Small intestine (tissue), 7 donors: ENCODE measurements at regions not wholly inside any gene's neighbourhood (a gene's known extent, or its start where the extent isn't known, plus 50 kb on each side); places are given as distances from the start of the nearest gene placed in this dataset.

Source experiments
- DNase-seq, 2 donors: peaks; one replicate each; pipeline versions ENCODE4 v3.0.0 to v3.0.0-alpha.2; 2013
- FAIRE-seq: peaks from 2 replicates; lab custom pipeline; 2012; peaks lifted over from hg19 to GRCh38; lab: Jason Lieb, UNC
- H3K27ac ChIP-seq, 3 donors: one replicate each; pipeline ENCODE4 v1.5.1; 2013; ENCODE audit warnings: low read length in 2 of 3, mild to moderate bottlenecking in 2 of 3, control low read depth in 1 of 3, inconsistent platforms in 1 of 3, low read depth in 1 of 3, moderate library complexity in 1 of 3
- H3K27me3 ChIP-seq, 3 donors: one replicate each; pipeline ENCODE4 v1.6.1; 2013; ENCODE audit warnings: low read length in 3 of 3, inconsistent platforms in 1 of 3; ENCODE audit not compliant: control insufficient read depth in 3 of 3, insufficient read depth in 3 of 3
- H3K36me3 ChIP-seq, 3 donors: one replicate each; pipeline ENCODE4 v1.6.1; 2013; ENCODE audit warnings: low read length in 3 of 3, inconsistent platforms in 1 of 3, low read depth in 1 of 3, mild to moderate bottlenecking in 1 of 3, moderate library complexity in 1 of 3; ENCODE audit not compliant: control insufficient read depth in 3 of 3, insufficient read depth in 2 of 3
- H3K4me1 ChIP-seq, 3 donors: one replicate each; pipeline ENCODE4 v1.6.1; 2013; ENCODE audit warnings: low read length in 2 of 3, inconsistent platforms in 1 of 3, low read depth in 1 of 3, mild to moderate bottlenecking in 1 of 3, moderate library complexity in 1 of 3; ENCODE audit not compliant: control insufficient read depth in 3 of 3, insufficient read depth in 2 of 3
- H3K4me3 ChIP-seq, 3 donors: one replicate each; pipeline ENCODE4 v1.5.1; 2013; ENCODE audit warnings: low read length in 3 of 3, control low read depth in 1 of 3, inconsistent platforms in 1 of 3, low read depth in 1 of 3, mild to moderate bottlenecking in 1 of 3, moderate library complexity in 1 of 3
- H3K9me3 ChIP-seq, 2 donors: one replicate each; pipeline ENCODE4 v1.6.1; 2013; ENCODE audit warnings: low read depth in 1 of 2, low read length in 1 of 2; ENCODE audit not compliant: control insufficient read depth in 2 of 2, insufficient read depth in 1 of 2
- WGBS, 3 donors: extraction: QIAGEN DNeasy Blood & Tissue Kit; methylation state at CpG; one replicate each; pipeline ENCODE4 v1.1.7; 2013; 5-methylcytosine and 5-hydroxymethylcytosine counted together
- donor health status: healthy with polysubstance abuse.
- donor health status: control.
- donor health status: control.
- donor health status: Bipolar disorder and iron deficiency.
- donor health status: healthy.

DNA sequence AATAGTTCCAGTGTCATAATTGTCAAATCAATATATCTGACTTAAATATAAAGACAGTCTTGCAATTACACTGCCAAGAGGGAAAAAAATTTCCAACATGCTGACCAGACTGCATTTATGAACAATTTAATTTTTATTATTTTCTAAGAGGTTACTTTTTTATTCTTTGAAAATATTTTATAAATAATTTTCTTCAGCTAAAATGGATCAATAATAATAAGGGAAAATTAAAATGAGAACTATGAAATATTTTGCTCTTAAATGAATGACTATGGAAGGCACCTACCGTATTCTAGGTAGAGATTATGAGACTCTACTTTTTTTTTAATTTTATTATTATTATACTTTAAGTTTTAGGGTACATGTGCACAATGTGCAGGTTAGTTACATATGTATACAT lies 1032.5 kb upstream of the LRRN3 start:
- no peaks in the 10 kb centered on the region for H3K36me3 ChIP-seq
- H3K27ac ChIP-seq, result no peak overlapping the region
- no peaks in the 10 kb centered on the region for H3K27me3 ChIP-seq
- FAIRE-seq (no peak), DNase-seq (no peak)
- no peaks in the 10 kb centered on the region for H3K4me1 ChIP-seq
- WGBS, 3 donors, result 86 to 93% (median 89%) methylated on average over 1 of the region's 1 CpG
- no peaks in the 10 kb centered on the region for H3K9me3 ChIP-seq
- no peak overlapping the region for H3K4me3 ChIP-seq

DNA sequence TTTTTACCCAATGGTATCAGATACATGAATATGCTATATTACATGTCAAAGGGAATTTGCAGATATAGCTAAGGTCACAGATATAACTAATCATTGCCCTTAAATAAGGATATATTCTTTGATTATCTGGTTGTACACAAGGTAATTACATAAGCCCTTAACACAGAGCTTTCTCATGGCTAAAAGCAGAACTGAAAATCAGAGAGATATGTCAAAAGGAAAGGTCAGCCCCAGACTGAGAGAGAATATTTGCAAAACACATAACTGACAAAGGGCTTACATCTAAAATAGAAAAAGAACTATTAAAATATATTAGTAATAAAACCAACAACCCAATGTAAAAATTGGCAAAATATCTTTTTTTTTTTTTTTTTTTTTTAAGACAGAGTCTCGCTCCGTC lies 1029.5 kb upstream of the LRRN3 start:
- H3K27me3 ChIP-seq, result no peaks in the 10 kb centered on the region
- no peaks in the 10 kb centered on the region for H3K36me3 ChIP-seq
- 92 to 96% (median 96%) methylated on average over 2 of the region's 2 CpGs for WGBS, 3 donors
- DNase-seq, result no peak
- no peak for FAIRE-seq
- H3K4me3 ChIP-seq, result no peak overlapping the region
- no peaks in the 10 kb centered on the region for H3K9me3 ChIP-seq
- no peaks in the 10 kb centered on the region for H3K4me1 ChIP-seq
- no peak overlapping the region for H3K27ac ChIP-seq

DNA sequence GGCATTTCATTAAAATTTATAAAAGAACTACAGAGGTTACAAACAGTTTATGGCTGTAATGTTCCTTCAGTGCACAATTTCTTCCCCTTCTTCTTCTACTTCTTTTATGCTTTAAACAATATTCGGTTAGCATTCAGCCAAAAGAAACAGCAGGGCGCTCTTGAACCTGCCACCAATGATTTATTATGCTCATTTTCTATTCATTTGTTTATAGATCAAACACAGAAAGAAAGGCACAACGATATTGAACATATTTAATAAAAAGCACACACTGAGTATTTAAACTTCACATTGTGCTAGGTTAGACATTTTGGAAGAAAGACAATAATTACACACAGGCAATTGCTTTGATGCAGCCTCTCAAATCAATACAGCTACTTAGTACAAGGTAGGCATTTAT lies 1025.8 kb upstream of the LRRN3 start:
- Histone ChIP-seq H3K27ac (no peak overlapping the region), H3K4me3 (no peak overlapping the region), H3K4me1 (no peaks in the 10 kb centered on the region), H3K36me3 (no peaks in the 10 kb centered on the region), H3K9me3 (no peaks in the 10 kb centered on the region), H3K27me3 (no peaks in the 10 kb centered on the region)
- 41 to 51% (median 44%) methylated on average over 3 of the region's 3 CpGs for WGBS, 3 donors
- no peak for DNase-seq
- FAIRE-seq, result no peak

DNA sequence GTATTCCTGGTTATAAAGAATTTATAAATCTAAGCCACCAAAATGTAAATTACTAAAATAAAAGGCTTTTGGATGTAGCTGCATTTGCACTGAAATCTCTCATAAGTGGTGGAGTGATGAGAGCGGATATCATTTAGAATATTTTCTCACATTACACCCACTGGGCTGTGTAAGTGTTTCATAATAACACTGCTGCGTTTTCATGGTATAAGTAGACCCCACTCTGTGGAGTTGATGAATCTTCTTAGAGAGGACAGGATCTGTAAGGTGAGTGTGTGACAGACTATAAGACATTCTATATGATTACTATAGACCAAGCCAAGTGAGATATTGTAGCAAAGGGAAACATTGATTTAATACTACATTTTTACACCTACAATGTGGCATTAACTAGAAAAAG lies 1024.1 kb upstream of the LRRN3 start:
- H3K27me3 ChIP-seq, result no peaks in the 10 kb centered on the region
- 75 to 90% (median 84%) methylated on average over 2 of the region's 2 CpGs for WGBS, 3 donors
- H3K9me3 ChIP-seq, result no peaks in the 10 kb centered on the region
- H3K27ac ChIP-seq, result no peak overlapping the region
- H3K36me3 ChIP-seq, result no peaks in the 10 kb centered on the region
- FAIRE-seq, result no peak
- no peaks in the 10 kb centered on the region for H3K4me1 ChIP-seq
- H3K4me3 ChIP-seq, result no peak overlapping the region
- DNase-seq, result no peak

DNA sequence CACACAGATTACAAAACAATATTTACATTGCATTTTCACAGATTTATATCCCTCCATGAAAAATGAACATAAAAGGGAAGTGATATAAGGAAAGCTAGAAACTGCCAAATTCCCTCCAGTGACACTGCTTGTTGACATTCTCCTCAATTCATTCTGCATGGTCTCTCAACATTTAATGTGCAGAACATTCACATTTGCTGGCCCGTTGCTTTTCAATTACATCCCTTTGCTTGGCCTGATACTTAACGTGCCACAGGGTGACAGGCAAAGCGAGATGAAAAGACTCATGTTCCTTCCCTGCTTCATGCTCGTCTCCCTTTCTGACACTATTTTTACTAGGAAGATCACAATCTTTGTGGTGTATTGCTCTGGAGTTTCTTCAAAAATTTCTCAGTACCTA lies 1019.7 kb upstream of the LRRN3 start:
- Histone ChIP-seq H3K4me1 (no peaks in the 10 kb centered on the region), H3K36me3 (no peaks in the 10 kb centered on the region), H3K27me3 (no peaks in the 10 kb centered on the region), H3K9me3 (no peaks in the 10 kb centered on the region), H3K27ac (no peak overlapping the region), H3K4me3 (no peak overlapping the region)
- FAIRE-seq (no peak), DNase-seq (no peak)
- WGBS, 3 donors, result 77 to 87% (median 77%) methylated on average over 4 of the region's 4 CpGs

DNA sequence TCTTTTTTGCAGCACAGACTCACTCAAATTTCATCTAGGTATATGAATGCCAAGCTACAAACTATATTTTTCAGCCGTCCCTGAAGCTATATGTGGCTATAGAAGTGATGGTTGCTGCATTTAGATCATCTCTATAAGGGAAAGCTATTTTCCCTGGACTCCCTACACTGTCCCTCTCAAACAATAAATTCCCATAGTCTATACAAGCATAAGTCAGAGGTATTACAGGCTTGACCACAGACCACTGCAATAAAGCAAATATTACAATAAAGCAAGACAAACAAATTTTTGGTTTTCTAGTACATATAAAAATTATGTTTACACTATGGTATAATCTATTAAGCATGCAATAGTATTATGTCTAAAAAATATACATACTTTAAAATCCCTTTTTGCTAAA lies 1015.5 kb upstream of the LRRN3 start:
- 23 to 66% (median 47%) methylated on average over 1 of the region's 1 CpG for WGBS, 3 donors
- no peaks in the 10 kb centered on the region for H3K4me1 ChIP-seq
- H3K27ac ChIP-seq, result no peak overlapping the region
- no peaks in the 10 kb centered on the region for H3K36me3 ChIP-seq
- H3K9me3 ChIP-seq, result no peaks in the 10 kb centered on the region
- H3K4me3 ChIP-seq, result no peak overlapping the region
- no peaks in the 10 kb centered on the region for H3K27me3 ChIP-seq
- FAIRE-seq, result no peak
- no peak for DNase-seq

DNA sequence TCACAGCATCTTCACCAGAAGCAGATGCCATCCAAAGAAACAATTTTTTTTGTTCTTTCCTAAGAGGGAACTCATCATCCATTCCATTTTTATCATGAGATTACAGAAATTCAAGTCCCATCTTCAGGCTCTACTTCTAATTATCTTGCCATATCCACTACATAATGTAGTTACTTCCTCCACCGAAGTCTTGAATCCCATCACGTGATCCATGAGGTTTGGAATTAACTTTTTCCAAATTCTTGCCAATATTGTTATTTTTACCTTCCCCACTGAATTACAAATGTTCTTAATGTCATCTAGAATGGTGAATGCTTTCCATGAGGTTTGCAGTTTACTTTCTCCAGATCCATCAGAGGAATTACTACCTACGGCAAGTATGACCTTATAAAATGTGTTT lies 1014.7 kb upstream of the LRRN3 start:
- H3K9me3 ChIP-seq, result no peaks in the 10 kb centered on the region
- no peaks in the 10 kb centered on the region for H3K27me3 ChIP-seq
- H3K27ac ChIP-seq, result no peak overlapping the region
- no peak overlapping the region for H3K4me3 ChIP-seq
- WGBS, 3 donors, result 83 to 90% (median 89%) methylated on average over 3 of the region's 3 CpGs
- H3K4me1 ChIP-seq, result no peaks in the 10 kb centered on the region
- H3K36me3 ChIP-seq, result no peaks in the 10 kb centered on the region
- no peak for DNase-seq
- no peak for FAIRE-seq

GRCh38 chr7:110084181-110084807 lies 1006.6 kb upstream of the LRRN3 start:
- H3K4me1 ChIP-seq, result no peaks in the 10 kb centered on the region
- WGBS, 3 donors, result 75 to 78% (median 77%) methylated on average over 5 of the region's 5 CpGs
- DNase-seq, result peak in 1 of 2 donors; percentile 9
- peaks cover 2 to 6% of the 10 kb centered on the region in 2 donors for H3K9me3 ChIP-seq
- no peak overlapping the region for H3K27ac ChIP-seq
- H3K36me3 ChIP-seq, result no peaks in the 10 kb centered on the region
- no peak for FAIRE-seq
- no peaks in the 10 kb centered on the region for H3K27me3 ChIP-seq
- no peak overlapping the region for H3K4me3 ChIP-seq
